NCI-H69 (cell line): ENCODE measurements at regions not wholly inside any gene's neighbourhood (a gene's known extent, or its start where the extent isn't known, plus 50 kb on each side); places are given as distances from the start of the nearest gene placed in this dataset.
"Not testable (repeated sequence)": the region's sequence is repeated elsewhere in the genome, so short reads cannot be mapped to it uniquely, and the experiment has no call there.

Source experiments
- DNase-seq: peaks from one replicate; lab custom pipeline; 2025; lab: John Stamatoyannopoulos, UW

GRCh38 chr12:127038761-127039160 is 1228.2 kb upstream of the TMEM132C start:
- DNase-seq = no peak

- DNase-seq = no peak
These were observed 1224.9 kb upstream of the TMEM132C start for GRCh38 chr12:127041985-127042625.

GRCh38 chr12:127043731-127044130 is 1223.2 kb upstream of the TMEM132C start:
- DNase-seq = no peak

- no peak for DNase-seq
These were observed 1222.1 kb upstream of the TMEM132C start for GRCh38 chr12:127044836-127045235.

GRCh38 chr12:127046467-127046866 is 1220.5 kb upstream of the TMEM132C start:
- DNase-seq = no peak

- DNase-seq = no peak
These were observed 1218.9 kb upstream of the TMEM132C start for GRCh38 chr12:127048057-127048456.

GRCh38 chr12:127048525-127048924 is 1218.4 kb upstream of the TMEM132C start:
- not testable (repeated sequence) for DNase-seq

GRCh38 chr12:127051139-127051538 is 1215.8 kb upstream of the TMEM132C start:
- DNase-seq = no peak

- no peak for DNase-seq
These were observed 1214.3 kb upstream of the TMEM132C start for GRCh38 chr12:127052511-127053232.

- no peak for DNase-seq
These were observed 1212.4 kb upstream of the TMEM132C start for GRCh38 chr12:127054531-127054930.

GRCh38 chr12:127060310-127060847 is 1206.6 kb upstream of the TMEM132C start:
- DNase-seq = no peak

GRCh38 chr12:127060933-127061332 is 1206.0 kb upstream of the TMEM132C start:
- DNase-seq = no peak

GRCh38 chr12:127063339-127064072 is 1203.5 kb upstream of the TMEM132C start:
- DNase-seq = no peak

GRCh38 chr12:127064207-127064606 is 1202.8 kb upstream of the TMEM132C start:
- DNase-seq = no peak

GRCh38 chr12:127065595-127065994 is 1201.4 kb upstream of the TMEM132C start:
- DNase-seq = no peak

- no peak for DNase-seq
These were observed 1196.3 kb upstream of the TMEM132C start for GRCh38 chr12:127070515-127071157.

- DNase-seq = no peak
These were observed 1192.8 kb upstream of the TMEM132C start for GRCh38 chr12:127074161-127074560.

- DNase-seq = no peak
These were observed 1191.0 kb upstream of the TMEM132C start for GRCh38 chr12:127075981-127076380.

GRCh38 chr12:127077262-127078045 is 1189.5 kb upstream of the TMEM132C start:
- DNase-seq = no peak

- no peak for DNase-seq
These were observed 1188.2 kb upstream of the TMEM132C start for GRCh38 chr12:127078577-127079350.

GRCh38 chr12:127079636-127080035 is 1187.3 kb upstream of the TMEM132C start:
- DNase-seq = no peak
